DOHH2 (cell line): ENCODE measurements at regions not wholly inside any gene's neighbourhood (a gene's known extent, or its start where the extent isn't known, plus 50 kb on each side); places are given as distances from the start of the nearest gene placed in this dataset.

Experiments
- H3F3A ChIP-seq: fragments of 200-600 bp; sonication (generic), shearing (Covaris generic); 2 replicates; pipeline ENCODE4 v1.6.0; 2016; ENCODE audit warnings: antibody characterized with exemption, mild to moderate bottlenecking; ENCODE audit not compliant: control insufficient read depth, insufficient read depth
- H3K27ac ChIP-seq: fragments of 200-600 bp; sonication (generic); 2 replicates; pipeline ENCODE4 v1.5.1; 2014; ENCODE audit warnings: low read depth, mild to moderate bottlenecking, low read length, moderate library complexity
- H3K27me3 ChIP-seq: fragments of 200-600 bp; sonication (generic); 2 replicates; pipeline ENCODE4 v1.6.1; 2014; ENCODE audit warnings: mild to moderate bottlenecking, low read length, mixed read lengths; ENCODE audit not compliant: control insufficient read depth
- H3K36me3 ChIP-seq: fragments of 200-600 bp; sonication (generic); 2 replicates; pipeline ENCODE4 v1.6.1; 2014; ENCODE audit warnings: mild to moderate bottlenecking, low read length, moderate library complexity, mixed read lengths; ENCODE audit not compliant: control insufficient read depth
- H3K4me1 ChIP-seq: fragments of 200-600 bp; sonication (generic); 2 replicates; pipeline ENCODE4 v1.6.1; 2014; ENCODE audit warnings: mild to moderate bottlenecking, low read length, mixed read lengths; ENCODE audit not compliant: control insufficient read depth
- H3K4me2 ChIP-seq: fragments of 200-600 bp; sonication (generic); 2 replicates; pipeline ENCODE4 v1.6.0; 2014; ENCODE audit warnings: mild to moderate bottlenecking, low read length, moderate library complexity
- H3K4me3 ChIP-seq: fragments of 200-600 bp; sonication (generic); 2 replicates; pipeline ENCODE4 v1.5.1; 2014; ENCODE audit warnings: mild to moderate bottlenecking, low read length, mixed read lengths
- H3K79me2 ChIP-seq: fragments of 200-600 bp; sonication (generic); 2 replicates; pipeline ENCODE4 v1.6.1; 2014; ENCODE audit warnings: mild to moderate bottlenecking, low read length, mixed read lengths; ENCODE audit not compliant: control insufficient read depth
- H3K9me2 ChIP-seq: fragments of 200-600 bp; sonication (generic); replicated peaks from 2 replicates; pipeline ENCODE4 v1.6.1; 2014; ENCODE audit warnings: mild to moderate bottlenecking, low read length, mixed read lengths; ENCODE audit not compliant: control insufficient read depth
- H3K9me3 ChIP-seq: fragments of 200-600 bp; sonication (generic); 2 replicates; pipeline ENCODE4 v1.6.1; 2014; ENCODE audit warnings: antibody characterized with exemption, low read length, mixed read lengths; ENCODE audit not compliant: control insufficient read depth, insufficient read depth
- H4K20me1 ChIP-seq: fragments of 200-600 bp; sonication (generic); 2 replicates; pipeline ENCODE4 v1.6.0; 2014; ENCODE audit warnings: low read depth, mild to moderate bottlenecking, antibody characterized with exemption, low read length, moderate library complexity; ENCODE audit not compliant: control insufficient read depth, insufficient read depth
- CTCF ChIP-seq: fragments of 200-600 bp; sonication (generic); IDR thresholded peaks from one replicate; pipeline ENCODE4 v1.5.1; 2014; ENCODE audit warnings: antibody characterized with exemption, mild to moderate bottlenecking, low read depth, low read length; ENCODE audit not compliant: poor library complexity, severe bottlenecking
- EZH2phosphoT487 ChIP-seq: fragments of 200-600 bp; sonication (generic); IDR thresholded peaks from 2 replicates; pipeline ENCODE4 v1.6.1; 2017; ENCODE audit warnings: borderline replicate concordance, mild to moderate bottlenecking, antibody characterized with exemption, low read length, moderate library complexity, mixed read lengths

DNA sequence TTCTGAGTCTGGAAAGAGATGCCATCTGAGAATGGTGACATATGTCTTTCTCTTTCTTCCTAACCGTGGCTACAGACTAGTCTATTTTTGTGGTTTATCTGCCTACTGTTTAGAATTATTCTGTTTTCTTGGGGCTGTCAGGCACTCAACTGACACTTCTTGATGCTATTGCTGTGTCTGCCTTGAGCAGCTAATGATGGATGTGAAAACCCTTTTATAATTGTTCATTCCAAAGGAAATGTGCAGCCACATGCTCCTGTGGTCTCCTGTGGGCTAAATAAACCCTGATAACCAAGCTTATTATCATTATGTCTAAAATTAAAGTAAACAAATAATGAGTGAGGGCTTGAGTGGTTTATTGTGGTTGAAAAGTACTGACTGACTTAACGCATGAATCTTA, 52.7 kb upstream of the CXADR start:
- no peaks in the 10 kb centered on the region for H3K9me3 ChIP-seq
- H3K27me3 ChIP-seq: no peaks in the 10 kb centered on the region
- TF ChIP-seq CTCF (no peak), EZH2phosphoT487 (no peak)
- H3K36me3 ChIP-seq: no peaks in the 10 kb centered on the region
- no peaks in the 10 kb centered on the region for H3K9me2 ChIP-seq
- no peak overlapping the region for H3K4me3 ChIP-seq
- no peaks in the 10 kb centered on the region for H3K79me2 ChIP-seq
- H3K4me1 ChIP-seq: no peaks in the 10 kb centered on the region
- no peak overlapping the region for H3K27ac ChIP-seq
- H3F3A ChIP-seq: no peaks in the 10 kb centered on the region
- no peaks in the 10 kb centered on the region for H4K20me1 ChIP-seq
- H3K4me2 ChIP-seq: no peak overlapping the region

DNA sequence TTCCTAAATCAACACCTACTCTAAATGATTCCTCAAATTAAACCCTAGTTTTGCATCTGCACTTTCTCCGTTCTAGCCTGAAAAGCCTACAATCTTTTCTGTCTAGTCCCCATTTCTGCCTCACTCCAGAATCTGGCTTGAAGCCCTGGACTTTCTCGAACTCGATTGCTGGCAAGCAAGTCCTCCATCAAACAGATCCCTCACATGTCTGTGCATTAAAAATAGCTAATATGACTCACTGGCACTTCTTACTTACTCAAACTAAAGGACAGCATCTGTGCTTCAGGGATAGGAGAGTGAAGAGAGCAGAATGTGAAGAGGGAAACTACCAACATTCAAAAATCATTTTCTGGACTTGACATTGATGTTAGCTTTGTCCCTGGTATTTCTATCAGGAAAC, 51.8 kb upstream of the CXADR start:
- no peaks in the 10 kb centered on the region for H3K27me3 ChIP-seq
- no peaks in the 10 kb centered on the region for H3K9me3 ChIP-seq
- no peaks in the 10 kb centered on the region for H4K20me1 ChIP-seq
- TF ChIP-seq CTCF: no peak
- H3K4me1 ChIP-seq: no peaks in the 10 kb centered on the region
- no peaks in the 10 kb centered on the region for H3F3A ChIP-seq
- H3K27ac ChIP-seq: no peak overlapping the region
- no peak overlapping the region for H3K4me3 ChIP-seq
- no peak overlapping the region for H3K4me2 ChIP-seq
- H3K9me2 ChIP-seq: no peaks in the 10 kb centered on the region
- no peaks in the 10 kb centered on the region for H3K79me2 ChIP-seq
- H3K36me3 ChIP-seq: no peaks in the 10 kb centered on the region

GRCh38 chr21:17461582-17461981, 51.3 kb upstream of the CXADR start:
- Histone ChIP-seq H3K4me1 (no peaks in the 10 kb centered on the region), H3K27me3 (no peaks in the 10 kb centered on the region), H3K4me2 (no peak overlapping the region), H3K79me2 (no peaks in the 10 kb centered on the region), H3K27ac (no peak overlapping the region), H3K9me3 (no peaks in the 10 kb centered on the region), H3K36me3 (no peaks in the 10 kb centered on the region), H4K20me1 (no peaks in the 10 kb centered on the region), H3K4me3 (no peak overlapping the region), H3K9me2 (no peaks in the 10 kb centered on the region), H3F3A (no peaks in the 10 kb centered on the region)
- no peak for TF ChIP-seq CTCF
- TF ChIP-seq EZH2phosphoT487: no peak
